ENCODE measurements at regions not wholly inside any gene's neighbourhood (a gene's known extent, or its start where the extent isn't known, plus 50 kb on each side); places are given as distances from the start of the nearest gene placed in this dataset.

- ChIA-PET POLR2A (no interaction called here), RAD21 (ENCODE audit: low non-redundant PET in 1 of 2, low total read pairs in 2 of 2, uncharacterized antibody in 2 of 2, unreplicated experiment in 2 of 2) (no interaction called here), CTCF (no interaction called here)
- BruUV-seq (replicated peaks): no TSS peak
- DNase-seq (ENCODE audit: low read depth, low spot score) (no peak), ATAC-seq (no peak)
- no peaks in the 10 kb centered on the region for H4K20me1 ChIP-seq (ENCODE audit: insufficient read depth)
- no peak overlapping the region for H3K4me2 ChIP-seq (ENCODE audit: low read length)
- H3K36me3 ChIP-seq (ENCODE audit: control insufficient read depth in 1 of 2, insufficient read depth in 2 of 2, low read length in 2 of 2): no peaks in the 10 kb centered on the region
- H3K9ac ChIP-seq (ENCODE audit: low read length): no peak overlapping the region
- no peak overlapping the region for H3K4me3 ChIP-seq (replicated peaks in 1 of 2; ENCODE audit: low read depth in 1 of 2, low read length in 2 of 2)
- H3K27me3 ChIP-seq (ENCODE audit: insufficient read depth, low read length): no peaks in the 10 kb centered on the region
- H3K4me1 ChIP-seq (ENCODE audit: control insufficient read depth in 1 of 2, insufficient read depth in 2 of 2, low read length in 2 of 2): peaks cover 0 to 19% of the 10 kb centered on the region in 2 experiments; a peak in 1 of 4 replicates
- H3K9me3 ChIP-seq (ENCODE audit: control insufficient read depth in 1 of 2, insufficient read depth in 1 of 2, low read depth in 1 of 2, low read length in 2 of 2): no peaks in the 10 kb centered on the region
- intact Hi-C loops (cut with micrococcal nuclease): no loop called here
- H3K9me2 ChIP-seq (ENCODE audit: insufficient read depth): no peaks in the 10 kb centered on the region
- TF ChIP-seq SRF (IDR thresholded peaks at IDR 0.05; ENCODE audit: low read depth): no peak
- no peak for TF ChIP-seq REST (IDR thresholded peaks at IDR 0.05; ENCODE audit: low read depth)
- TF ChIP-seq FOSL1 (IDR thresholded peaks at IDR 0.05; ENCODE audit: low read depth): no peak
- no peak for TF ChIP-seq ATF3 (IDR thresholded peaks at IDR 0.05)
- no peak for TF ChIP-seq POLR2A (IDR thresholded peaks at IDR 0.05; ENCODE audit: borderline replicate concordance, extremely low read depth, insufficient read depth, insufficient read length)
- TF ChIP-seq, protein P1, sequence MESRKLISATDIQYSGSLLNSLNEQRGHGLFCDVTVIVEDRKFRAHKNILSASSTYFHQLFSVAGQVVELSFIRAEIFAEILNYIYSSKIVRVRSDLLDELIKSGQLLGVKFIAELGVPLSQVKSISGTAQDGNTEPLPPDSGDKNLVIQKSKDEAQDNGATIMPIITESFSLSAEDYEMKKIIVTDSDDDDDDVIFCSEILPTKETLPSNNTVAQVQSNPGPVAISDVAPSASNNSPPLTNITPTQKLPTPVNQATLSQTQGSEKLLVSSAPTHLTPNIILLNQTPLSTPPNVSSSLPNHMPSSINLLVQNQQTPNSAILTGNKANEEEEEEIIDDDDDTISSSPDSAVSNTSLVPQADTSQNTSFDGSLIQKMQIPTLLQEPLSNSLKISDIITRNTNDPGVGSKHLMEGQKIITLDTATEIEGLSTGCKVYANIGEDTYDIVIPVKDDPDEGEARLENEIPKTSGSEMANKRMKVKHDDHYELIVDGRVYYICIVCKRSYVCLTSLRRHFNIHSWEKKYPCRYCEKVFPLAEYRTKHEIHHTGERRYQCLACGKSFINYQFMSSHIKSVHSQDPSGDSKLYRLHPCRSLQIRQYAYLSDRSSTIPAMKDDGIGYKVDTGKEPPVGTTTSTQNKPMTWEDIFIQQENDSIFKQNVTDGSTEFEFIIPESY (IDR thresholded peaks at IDR 0.05; ENCODE audit: extremely low read depth, insufficient replicate concordance, low read length): no peak
- TF ChIP-seq EGR1 (IDR thresholded peaks at IDR 0.05; ENCODE audit: low read depth): no peak
- TF ChIP-seq RAD21 (IDR thresholded peaks at IDR 0.05; ENCODE audit: low read depth): no peak
- TF ChIP-seq CBX3 (IDR thresholded peaks at IDR 0.05; ENCODE audit: low read depth): no peak
- TF ChIP-seq EZH2phosphoT487 (IDR thresholded peaks at IDR 0.05; ENCODE audit: borderline replicate concordance): no peak
- TF ChIP-seq EZH2 (IDR thresholded peaks at IDR 0.05): no peak
- no peak for TF ChIP-seq TCF7L2 (IDR thresholded peaks at IDR 0.05; ENCODE audit: borderline replicate concordance, extremely low read depth, insufficient read depth, insufficient read length)
- TF ChIP-seq YY1 (IDR thresholded peaks at IDR 0.05; ENCODE audit: extremely low read depth, insufficient replicate concordance, low read depth, low read length): no peak
- TF ChIP-seq JUND (IDR thresholded peaks at IDR 0.05): no peak
- TF ChIP-seq SIN3A (IDR thresholded peaks at IDR 0.05; ENCODE audit: low read depth): no peak
- H3K79me2 ChIP-seq (ENCODE audit: insufficient read depth, low read length): no peaks in the 10 kb centered on the region
- no peak overlapping the region for H3K27ac ChIP-seq (ENCODE audit: low read depth, low read length)
- no peak overlapping the region for H2AFZ ChIP-seq (ENCODE audit: low read depth, low read length, poor library complexity, severe bottlenecking)
Measured at GRCh38 chr3:28743831-28744230, 395.2 kb upstream of the AZI2 start.

Data from HCT116 (cell line).